A549 (cell line): ENCODE measurements at regions not wholly inside any gene's neighbourhood (a gene's known extent, or its start where the extent isn't known, plus 50 kb on each side); places are given as distances from the start of the nearest gene placed in this dataset.

ENCODE experiments used
- ATAC-seq, 2 experiments: fragments of 200-7000 bp in 1 of 2; fragments of >200 bp in 1 of 2; cut with Nextera tagmentation in 1 of 2; cut with Tn5 transposase in 1 of 2; 3 replicates each; pipeline versions ENCODE4 v1.8.0 to v1.9.1; 2018 to 2020; ENCODE audit warnings: mild to moderate bottlenecking in 1 of 2, moderate library complexity in 1 of 2
- CTCF ChIA-PET: fragments of 300-600 bp; sonication (Branson Sonifier 250); formaldehyde crosslinking; extraction: SDS; loops from one replicate; lab custom pipeline; 2021; ENCODE audit warnings: antibody characterized with exemption, inconsistent platforms; lab: Yijun Ruan, JAX
- POLR2A ChIA-PET: fragments of 350-600 bp; formaldehyde crosslinking; extraction: SDS; loops from one replicate; lab custom pipeline; 2021; ENCODE audit warnings: antibody characterized with exemption, inconsistent platforms; lab: Yijun Ruan, JAX
- DNase-seq, 2 experiments: peaks; one replicate each; pipeline versions ENCODE4 v3.0.0 to v3.0.0-alpha.2; 2011 to 2016; ENCODE audit warnings: low read depth in 1 of 2, low spot score in 1 of 2
- FAIRE-seq: peaks from 2 replicates; lab custom pipeline; 2011; peaks lifted over from hg19 to GRCh38; lab: Jason Lieb, UNC
- H3K27ac ChIP-seq, 2 experiments: fragments of >200 bp; sonication (Bioruptor Twin); formaldehyde crosslinking; 3 replicates each; pipeline ENCODE4 v1.5.1; 2016 to 2017
- H3K4me1 ChIP-seq: fragments of >200 bp; sonication (Bioruptor Twin); formaldehyde crosslinking; 3 replicates; pipeline ENCODE4 v1.6.1; 2016
- H3K4me2 ChIP-seq: fragments of >200 bp; sonication (Bioruptor Twin); formaldehyde crosslinking; 3 replicates; pipeline ENCODE4 v1.6.1; 2016
- H3K4me3 ChIP-seq: fragments of >200 bp; sonication (Bioruptor Twin); formaldehyde crosslinking; 3 replicates; pipeline ENCODE4 v1.5.1; 2016
- H3K9me3 ChIP-seq: fragments of >200 bp; sonication (Bioruptor Twin); formaldehyde crosslinking; 3 replicates; pipeline ENCODE4 v1.6.1; 2016
- FOXS1 ChIP-seq: fragments of 250-450 bp; sonication (Bioruptor Pico); IDR thresholded peaks from 2 replicates; pipeline ENCODE4 v1.5.0; 2020; ENCODE audit warnings: mild to moderate bottlenecking, moderate library complexity
- JUNB ChIP-seq: fragments of >200 bp; sonication (Bioruptor Twin); formaldehyde crosslinking; IDR thresholded peaks from 2 replicates; pipeline ENCODE4 v1.6.1; 2016
- MAZ ChIP-seq: fragments of 150-350 bp; IDR thresholded peaks from 2 replicates; pipeline ENCODE4 v1.6.1; 2014; ENCODE audit warnings: antibody characterized with exemption, low read depth, low read length, borderline replicate concordance
- RARB ChIP-seq: fragments of 250-450 bp; sonication (Bioruptor Pico); IDR thresholded peaks from 2 replicates; pipeline ENCODE4 v1.8.0; 2021; ENCODE audit warnings: mild to moderate bottlenecking, moderate library complexity
- RCOR1 ChIP-seq: fragments of 150-350 bp; IDR thresholded peaks from 2 replicates; pipeline ENCODE4 v1.6.1; 2014; ENCODE audit warnings: antibody characterized with exemption, low read length, low read depth
- RFX5 ChIP-seq: fragments of 450-650 bp; IDR thresholded peaks from 2 replicates; pipeline ENCODE4 v1.7.1; 2014; ENCODE audit warnings: antibody characterized with exemption, mild to moderate bottlenecking, moderate library complexity
- SMC3 ChIP-seq: fragments of >200 bp; sonication (Bioruptor Twin); formaldehyde crosslinking; IDR thresholded peaks from 3 replicates; pipeline ENCODE4 v1.6.1; 2018; ENCODE audit warnings: inconsistent platforms
- SREBF2 ChIP-seq: fragments of 450-650 bp; IDR thresholded peaks from 2 replicates; pipeline ENCODE4 v1.6.1; 2014; ENCODE audit warnings: mild to moderate bottlenecking, moderate library complexity
- TFCP2L1 ChIP-seq: fragments of 250-450 bp; sonication (Bioruptor Pico); IDR thresholded peaks from 2 replicates; pipeline ENCODE4 v1.5.0; 2021; ENCODE audit warnings: mild to moderate bottlenecking
- ZC3H11A ChIP-seq: fragments of 450-650 bp; IDR thresholded peaks from 2 replicates; pipeline ENCODE4 v1.6.1; 2014; ENCODE audit warnings: antibody characterized with exemption, mild to moderate bottlenecking
- ZNF302 ChIP-seq: fragments of 250-450 bp; sonication (Bioruptor Pico); IDR thresholded peaks from 2 replicates; pipeline ENCODE4 v1.9.0; 2021; ENCODE audit warnings: inconsistent platforms, mild to moderate bottlenecking, moderate library complexity
- WGBS: methylation state at CpG from one replicate; pipeline ENCODE4 v1.1.6; 2017; ENCODE audit errors: missing lambda C conversion rate; 5-methylcytosine and 5-hydroxymethylcytosine counted together
- small RNA-seq, 6 experiments: library from RNA; depleted of rRNA; stranded (forward); fragments of <200 nt; gene quantifications; one replicate each; pipeline ENCODE3, GENCODE V24; 2012
- TF ChIP-seq, protein P1 (sequence below): IDR thresholded peaks from 2 replicates; pipeline ENCODE4 v1.6.1; 2012
- TF ChIP-seq, protein P2 (sequence below): fragments of 200-600 bp; sonication (generic); IDR thresholded peaks from 2 replicates; pipeline ENCODE4 v1.6.1; 2016; ENCODE audit warnings: antibody characterized with exemption, mild to moderate bottlenecking, moderate library complexity
- TF ChIP-seq, protein P3 (sequence below): fragments of 450-650 bp; IDR thresholded peaks from 2 replicates; pipeline ENCODE4 v1.6.1; 2014; ENCODE audit warnings: antibody characterized with exemption
- TF ChIP-seq, protein P4 (sequence below): fragments of 150-350 bp; IDR thresholded peaks from 2 replicates; pipeline ENCODE4 v1.6.1; 2014; ENCODE audit warnings: low read depth, mild to moderate bottlenecking, low read length
- TF ChIP-seq, protein P5 (sequence below): fragments of >200 bp; sonication (Bioruptor Twin); formaldehyde crosslinking; IDR thresholded peaks from 3 replicates; pipeline ENCODE4 v1.5.1; 2016

DNA sequence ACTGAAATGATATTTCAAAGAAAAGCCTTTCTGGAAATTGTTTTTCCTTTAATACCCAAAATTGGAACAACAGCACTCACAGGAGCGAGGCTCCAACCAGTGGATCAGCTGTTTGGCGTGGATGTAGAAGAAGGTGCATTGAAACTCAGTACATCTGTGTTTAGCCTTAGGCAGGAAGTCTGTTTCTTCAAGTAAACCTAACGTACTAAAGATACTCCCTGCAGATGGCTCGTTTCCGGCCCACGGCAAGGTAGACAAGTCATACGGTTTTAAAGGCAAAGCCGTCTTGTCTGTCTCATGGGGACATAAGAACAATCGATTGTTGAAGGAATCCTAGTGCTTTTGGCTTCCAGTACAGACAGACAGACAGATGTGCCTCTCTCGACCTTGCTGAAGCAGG lies 50.0 kb upstream of the CLCN4 start:
- ATAC-seq, result no peak
- CTCF ChIA-PET, result interaction anchor here (0.6 to 4.7 kb wide), 4 partner anchors 13 to 396 kb away, joined by 3 to 37 read pairs (median 6); no protein-coding TSS in a partner anchor
- no peak for DNase-seq
- H3K4me3 ChIP-seq, result no peak overlapping the region
- TF ChIP-seq, protein P1, sequence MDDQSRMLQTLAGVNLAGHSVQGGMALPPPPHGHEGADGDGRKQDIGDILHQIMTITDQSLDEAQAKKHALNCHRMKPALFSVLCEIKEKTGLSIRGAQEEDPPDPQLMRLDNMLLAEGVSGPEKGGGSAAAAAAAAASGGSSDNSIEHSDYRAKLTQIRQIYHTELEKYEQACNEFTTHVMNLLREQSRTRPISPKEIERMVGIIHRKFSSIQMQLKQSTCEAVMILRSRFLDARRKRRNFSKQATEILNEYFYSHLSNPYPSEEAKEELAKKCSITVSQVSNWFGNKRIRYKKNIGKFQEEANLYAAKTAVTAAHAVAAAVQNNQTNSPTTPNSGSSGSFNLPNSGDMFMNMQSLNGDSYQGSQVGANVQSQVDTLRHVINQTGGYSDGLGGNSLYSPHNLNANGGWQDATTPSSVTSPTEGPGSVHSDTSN, result no peak
- TF ChIP-seq ZC3H11A, result no peak
- TF ChIP-seq, protein P2, sequence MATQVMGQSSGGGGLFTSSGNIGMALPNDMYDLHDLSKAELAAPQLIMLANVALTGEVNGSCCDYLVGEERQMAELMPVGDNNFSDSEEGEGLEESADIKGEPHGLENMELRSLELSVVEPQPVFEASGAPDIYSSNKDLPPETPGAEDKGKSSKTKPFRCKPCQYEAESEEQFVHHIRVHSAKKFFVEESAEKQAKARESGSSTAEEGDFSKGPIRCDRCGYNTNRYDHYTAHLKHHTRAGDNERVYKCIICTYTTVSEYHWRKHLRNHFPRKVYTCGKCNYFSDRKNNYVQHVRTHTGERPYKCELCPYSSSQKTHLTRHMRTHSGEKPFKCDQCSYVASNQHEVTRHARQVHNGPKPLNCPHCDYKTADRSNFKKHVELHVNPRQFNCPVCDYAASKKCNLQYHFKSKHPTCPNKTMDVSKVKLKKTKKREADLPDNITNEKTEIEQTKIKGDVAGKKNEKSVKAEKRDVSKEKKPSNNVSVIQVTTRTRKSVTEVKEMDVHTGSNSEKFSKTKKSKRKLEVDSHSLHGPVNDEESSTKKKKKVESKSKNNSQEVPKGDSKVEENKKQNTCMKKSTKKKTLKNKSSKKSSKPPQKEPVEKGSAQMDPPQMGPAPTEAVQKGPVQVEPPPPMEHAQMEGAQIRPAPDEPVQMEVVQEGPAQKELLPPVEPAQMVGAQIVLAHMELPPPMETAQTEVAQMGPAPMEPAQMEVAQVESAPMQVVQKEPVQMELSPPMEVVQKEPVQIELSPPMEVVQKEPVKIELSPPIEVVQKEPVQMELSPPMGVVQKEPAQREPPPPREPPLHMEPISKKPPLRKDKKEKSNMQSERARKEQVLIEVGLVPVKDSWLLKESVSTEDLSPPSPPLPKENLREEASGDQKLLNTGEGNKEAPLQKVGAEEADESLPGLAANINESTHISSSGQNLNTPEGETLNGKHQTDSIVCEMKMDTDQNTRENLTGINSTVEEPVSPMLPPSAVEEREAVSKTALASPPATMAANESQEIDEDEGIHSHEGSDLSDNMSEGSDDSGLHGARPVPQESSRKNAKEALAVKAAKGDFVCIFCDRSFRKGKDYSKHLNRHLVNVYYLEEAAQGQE, result no peak
- TF ChIP-seq RARB, result no peak
- TF ChIP-seq, protein P3, sequence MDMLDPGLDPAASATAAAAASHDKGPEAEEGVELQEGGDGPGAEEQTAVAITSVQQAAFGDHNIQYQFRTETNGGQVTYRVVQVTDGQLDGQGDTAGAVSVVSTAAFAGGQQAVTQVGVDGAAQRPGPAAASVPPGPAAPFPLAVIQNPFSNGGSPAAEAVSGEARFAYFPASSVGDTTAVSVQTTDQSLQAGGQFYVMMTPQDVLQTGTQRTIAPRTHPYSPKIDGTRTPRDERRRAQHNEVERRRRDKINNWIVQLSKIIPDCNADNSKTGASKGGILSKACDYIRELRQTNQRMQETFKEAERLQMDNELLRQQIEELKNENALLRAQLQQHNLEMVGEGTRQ, result no peak
- TF ChIP-seq SMC3, result no peak
- TF ChIP-seq, protein P4, sequence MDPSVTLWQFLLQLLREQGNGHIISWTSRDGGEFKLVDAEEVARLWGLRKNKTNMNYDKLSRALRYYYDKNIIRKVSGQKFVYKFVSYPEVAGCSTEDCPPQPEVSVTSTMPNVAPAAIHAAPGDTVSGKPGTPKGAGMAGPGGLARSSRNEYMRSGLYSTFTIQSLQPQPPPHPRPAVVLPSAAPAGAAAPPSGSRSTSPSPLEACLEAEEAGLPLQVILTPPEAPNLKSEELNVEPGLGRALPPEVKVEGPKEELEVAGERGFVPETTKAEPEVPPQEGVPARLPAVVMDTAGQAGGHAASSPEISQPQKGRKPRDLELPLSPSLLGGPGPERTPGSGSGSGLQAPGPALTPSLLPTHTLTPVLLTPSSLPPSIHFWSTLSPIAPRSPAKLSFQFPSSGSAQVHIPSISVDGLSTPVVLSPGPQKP, result no peak
- TF ChIP-seq FOXS1 (CRISPR knock-in tag), result no peak
- TF ChIP-seq SREBF2, result no peak
- no peak for TF ChIP-seq RCOR1
- TF ChIP-seq, protein P5, sequence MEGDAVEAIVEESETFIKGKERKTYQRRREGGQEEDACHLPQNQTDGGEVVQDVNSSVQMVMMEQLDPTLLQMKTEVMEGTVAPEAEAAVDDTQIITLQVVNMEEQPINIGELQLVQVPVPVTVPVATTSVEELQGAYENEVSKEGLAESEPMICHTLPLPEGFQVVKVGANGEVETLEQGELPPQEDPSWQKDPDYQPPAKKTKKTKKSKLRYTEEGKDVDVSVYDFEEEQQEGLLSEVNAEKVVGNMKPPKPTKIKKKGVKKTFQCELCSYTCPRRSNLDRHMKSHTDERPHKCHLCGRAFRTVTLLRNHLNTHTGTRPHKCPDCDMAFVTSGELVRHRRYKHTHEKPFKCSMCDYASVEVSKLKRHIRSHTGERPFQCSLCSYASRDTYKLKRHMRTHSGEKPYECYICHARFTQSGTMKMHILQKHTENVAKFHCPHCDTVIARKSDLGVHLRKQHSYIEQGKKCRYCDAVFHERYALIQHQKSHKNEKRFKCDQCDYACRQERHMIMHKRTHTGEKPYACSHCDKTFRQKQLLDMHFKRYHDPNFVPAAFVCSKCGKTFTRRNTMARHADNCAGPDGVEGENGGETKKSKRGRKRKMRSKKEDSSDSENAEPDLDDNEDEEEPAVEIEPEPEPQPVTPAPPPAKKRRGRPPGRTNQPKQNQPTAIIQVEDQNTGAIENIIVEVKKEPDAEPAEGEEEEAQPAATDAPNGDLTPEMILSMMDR, result no peak
- TF ChIP-seq RFX5, result no peak
- TF ChIP-seq MAZ, result no peak
- TF ChIP-seq TFCP2L1 (CRISPR knock-in tag), result no peak
- TF ChIP-seq JUNB, result no peak
- TF ChIP-seq ZNF302 (CRISPR knock-in tag), result no peak
- TF ChIP-seq, all 56 proteins: peak for 0
- Histone ChIP-seq H3K27ac (no peak overlapping the region), H3K4me1 (peaks cover 2% of the 10 kb centered on the region; the same call in 1 of the 3 replicates), H3K4me2 (no peak overlapping the region), H3K9me3 (no peaks in the 10 kb centered on the region)
- POLR2A ChIA-PET, result no interaction called here
- WGBS, result 93% methylated on average over 10 of the region's 10 CpGs
- FAIRE-seq, result no peak

Small RNA genes in the stretch of these regions (small RNA-seq; reads per million reads assigned to genes)
- gene RF00019, result 0 reads per million in 6 experiments
